Activated naive CD8-positive, alpha-beta T cell treated with anti-CD3 and anti-CD28 coated beads, Interleukin-2, amount 10 ng/mL, durations not matched to agents 7 days and 5 days (primary cell): ENCODE measurements at regions not wholly inside any gene's neighbourhood (a gene's known extent, or its start where the extent isn't known, plus 50 kb on each side); places are given as distances from the start of the nearest gene placed in this dataset. TPM values are rescaled to one million over a fixed set of nuclear protein-coding genes. Genes with fewer than 3 reads are reported as not detected.

ENCODE experiments used
- ATAC-seq: fragments of 150-1000 bp; cut with Tn5 transposase; one replicate; pipeline ENCODE4 v1.10.0; 2021; ENCODE audit warnings: low read depth, moderate library complexity
- POLR2A ChIA-PET: fragments of 350-600 bp; sonication (Branson Sonifier 250); formaldehyde crosslinking; loops from one replicate; lab custom pipeline; 2021; ENCODE audit warnings: antibody characterized with exemption; lab: Charles Lee
- DNase-seq: peaks from one replicate; pipeline ENCODE4 v3.0.0; 2021
- H3K27ac Mint-ChIP-seq: one replicate; pipeline ENCODE4 v1.8.0; 2022; ENCODE audit warnings: mild to moderate bottlenecking, mixed read lengths
- H3K27me3 Mint-ChIP-seq: one replicate; pipeline ENCODE4 v1.8.0; 2022; ENCODE audit warnings: mild to moderate bottlenecking, moderate library complexity, mixed read lengths
- H3K36me3 Mint-ChIP-seq: one replicate; pipeline ENCODE4 v1.8.0; 2021; ENCODE audit warnings: mild to moderate bottlenecking, mixed read lengths
- H3K4me1 Mint-ChIP-seq: one replicate; pipeline ENCODE4 v1.8.0; 2021; ENCODE audit warnings: mixed read lengths
- H3K4me3 Mint-ChIP-seq: one replicate; pipeline ENCODE4 v1.8.0; 2022; ENCODE audit warnings: mild to moderate bottlenecking, moderate library complexity, mixed read lengths
- H3K9me3 Mint-ChIP-seq: one replicate; pipeline ENCODE4 v1.8.0; 2021; ENCODE audit warnings: mixed read lengths
- microRNA-seq: library from miRNA; unstranded; fragments of <30 nt; microRNA quantifications from one replicate; pipeline ENCODE4 v1.2.0, GENCODE V29; 2022

DNA sequence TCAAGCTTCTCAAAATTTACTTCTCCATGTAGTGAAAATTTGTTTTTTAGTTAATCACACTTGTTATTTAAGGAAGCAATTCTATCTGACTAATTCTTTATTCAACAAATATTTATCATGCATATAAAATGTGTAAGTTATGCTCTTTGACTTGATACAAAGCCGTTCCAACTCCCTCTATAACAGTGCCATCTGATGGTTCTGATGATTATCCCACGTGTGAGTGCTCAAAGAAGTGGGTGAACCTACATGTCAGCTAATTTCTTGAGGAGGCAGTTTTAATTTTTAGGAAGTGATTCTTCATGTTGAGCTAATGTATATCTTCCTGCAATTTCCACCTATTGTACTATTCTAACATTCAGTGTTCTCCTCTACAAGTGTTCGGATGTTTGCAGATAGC is 88.8 kb upstream of the BRINP1 start:
- H3K4me3 Mint-ChIP-seq = no peak overlapping the region
- no peaks in the 10 kb centered on the region for H3K36me3 Mint-ChIP-seq
- H3K9me3 Mint-ChIP-seq = peaks cover 1% of the 10 kb centered on the region
- no peaks in the 10 kb centered on the region for H3K4me1 Mint-ChIP-seq
- no peak for DNase-seq
- no peak for ATAC-seq
- POLR2A ChIA-PET = no interaction called here
- H3K27me3 Mint-ChIP-seq = no peaks in the 10 kb centered on the region
- no peak overlapping the region for H3K27ac Mint-ChIP-seq

DNA sequence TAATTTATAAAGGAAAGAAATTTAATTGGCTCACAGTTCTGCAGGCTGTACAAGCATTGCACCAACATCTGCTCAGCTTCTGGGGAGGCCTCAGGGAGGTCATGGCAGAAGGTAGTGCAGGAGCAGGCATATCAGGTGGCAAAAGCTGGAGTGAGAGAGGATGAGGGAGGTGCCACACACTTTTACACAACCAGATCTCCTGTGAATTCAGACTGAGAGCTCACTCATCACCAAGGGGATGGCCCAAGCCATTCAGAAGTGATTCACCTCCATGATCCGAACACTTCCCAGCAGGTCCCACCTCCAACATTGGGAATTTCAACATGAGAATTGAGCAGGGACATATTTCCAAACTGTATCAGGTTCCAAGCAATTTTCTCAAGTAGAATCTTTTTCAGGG is 84.7 kb upstream of the BRINP1 start:
- ATAC-seq = no peak
- POLR2A ChIA-PET = no interaction called here
- Mint-ChIP-seq H3K4me1 (no peaks in the 10 kb centered on the region), H3K27ac (no peak overlapping the region), H3K27me3 (no peaks in the 10 kb centered on the region), H3K4me3 (no peak overlapping the region), H3K36me3 (no peaks in the 10 kb centered on the region), H3K9me3 (peaks cover 1% of the 10 kb centered on the region)
- no peak for DNase-seq

DNA sequence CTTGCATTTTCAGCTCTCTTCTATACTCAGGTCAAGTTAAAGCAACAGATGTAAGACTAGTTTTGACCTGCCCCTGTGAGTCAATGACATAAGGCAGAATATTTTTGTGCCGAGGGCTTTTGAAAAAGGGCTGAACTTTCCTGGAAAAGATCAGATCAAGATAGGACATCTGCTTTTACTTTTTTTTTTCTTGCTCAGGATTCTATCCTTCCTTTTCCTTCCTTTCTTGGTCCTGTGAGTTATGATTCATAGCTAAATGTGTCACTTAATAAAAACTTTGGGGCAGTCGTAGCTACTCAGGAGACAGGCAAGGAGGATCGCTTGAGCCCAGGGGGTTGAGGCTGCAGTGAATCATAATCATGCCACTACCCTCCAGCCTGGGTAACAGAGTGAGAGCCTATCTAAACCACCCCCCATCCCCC is 84.3 kb upstream of the BRINP1 start:
- ATAC-seq = no peak
- H3K36me3 Mint-ChIP-seq = no peaks in the 10 kb centered on the region
- POLR2A ChIA-PET = no interaction called here
- H3K4me3 Mint-ChIP-seq = no peak overlapping the region
- H3K27ac Mint-ChIP-seq = no peak overlapping the region
- no peaks in the 10 kb centered on the region for H3K4me1 Mint-ChIP-seq
- DNase-seq = no peak
- peaks cover 1% of the 10 kb centered on the region for H3K9me3 Mint-ChIP-seq
- no peaks in the 10 kb centered on the region for H3K27me3 Mint-ChIP-seq

DNA sequence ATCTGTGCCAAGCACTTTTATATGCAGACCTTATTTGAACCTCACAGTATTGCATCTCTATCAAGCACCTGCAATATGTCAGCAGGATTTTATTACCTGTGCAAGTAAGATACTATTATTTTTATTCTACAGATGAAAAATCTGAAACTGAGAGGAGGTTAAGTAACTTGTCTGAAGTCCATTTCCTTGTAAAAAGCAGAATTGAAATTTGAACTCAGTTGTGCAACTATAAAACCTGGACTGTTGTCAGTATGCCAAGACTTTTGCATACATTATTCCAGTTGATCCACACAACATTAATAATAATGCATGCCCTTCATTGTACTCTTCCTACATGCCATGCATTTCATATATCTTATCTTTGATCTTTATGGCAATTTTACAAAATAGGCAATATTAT is 82.2 kb upstream of the BRINP1 start:
- Mint-ChIP-seq H3K4me1 (no peaks in the 10 kb centered on the region), H3K4me3 (no peak overlapping the region), H3K27me3 (no peaks in the 10 kb centered on the region), H3K27ac (no peak overlapping the region), H3K36me3 (no peaks in the 10 kb centered on the region), H3K9me3 (peaks cover 1% of the 10 kb centered on the region)
- POLR2A ChIA-PET = no interaction called here
- ATAC-seq = no peak
- DNase-seq = no peak

DNA sequence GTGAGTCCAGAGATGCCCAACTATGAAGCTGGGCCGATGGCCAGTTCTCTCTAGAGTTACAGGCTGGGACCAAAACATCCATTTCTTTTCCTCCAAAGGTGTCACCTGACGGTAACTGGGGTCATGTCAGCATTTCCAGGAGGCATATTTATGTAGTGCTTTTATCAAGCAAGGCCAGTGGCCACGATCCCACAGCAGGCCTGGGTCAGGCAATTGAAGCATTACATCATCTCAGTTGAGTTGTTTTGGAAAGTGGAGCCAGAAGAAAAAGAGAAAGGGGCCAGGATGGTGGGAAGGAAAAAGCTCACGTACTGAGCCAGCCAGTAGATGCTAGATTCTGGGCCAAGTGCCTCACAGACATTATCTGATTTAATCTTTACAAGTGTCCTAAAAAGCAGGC is 73.9 kb upstream of the BRINP1 start:
- DNase-seq (no peak), ATAC-seq (no peak)
- POLR2A ChIA-PET = no interaction called here
- no peaks in the 10 kb centered on the region for H3K4me1 Mint-ChIP-seq
- no peaks in the 10 kb centered on the region for H3K36me3 Mint-ChIP-seq
- H3K27me3 Mint-ChIP-seq = no peaks in the 10 kb centered on the region
- no peak overlapping the region for H3K27ac Mint-ChIP-seq
- no peaks in the 10 kb centered on the region for H3K9me3 Mint-ChIP-seq
- H3K4me3 Mint-ChIP-seq = no peak overlapping the region

DNA sequence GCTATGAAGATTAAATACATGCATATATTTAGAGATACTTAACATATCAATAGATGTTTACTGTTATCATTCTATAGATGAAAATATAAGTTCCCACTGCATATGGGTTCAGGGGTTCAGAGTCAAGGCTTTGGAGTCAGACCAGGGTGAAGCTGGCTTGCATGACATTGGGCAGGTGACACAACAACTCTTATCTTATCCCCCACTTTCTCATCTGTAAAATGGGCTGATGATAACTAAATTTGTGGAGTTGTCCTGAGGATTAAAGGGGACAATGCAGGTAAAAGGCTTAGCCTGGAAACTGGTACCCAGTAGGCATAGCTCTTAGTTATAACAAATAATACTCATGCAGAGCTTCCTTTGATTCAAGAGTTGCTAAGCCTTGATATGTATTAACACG is 72.6 kb upstream of the BRINP1 start:
- H3K36me3 Mint-ChIP-seq = no peaks in the 10 kb centered on the region
- H3K27me3 Mint-ChIP-seq = no peaks in the 10 kb centered on the region
- POLR2A ChIA-PET = no interaction called here
- DNase-seq = no peak
- no peak for ATAC-seq
- H3K9me3 Mint-ChIP-seq = no peaks in the 10 kb centered on the region
- H3K4me1 Mint-ChIP-seq = no peaks in the 10 kb centered on the region
- no peak overlapping the region for H3K4me3 Mint-ChIP-seq
- H3K27ac Mint-ChIP-seq = no peak overlapping the region

DNA sequence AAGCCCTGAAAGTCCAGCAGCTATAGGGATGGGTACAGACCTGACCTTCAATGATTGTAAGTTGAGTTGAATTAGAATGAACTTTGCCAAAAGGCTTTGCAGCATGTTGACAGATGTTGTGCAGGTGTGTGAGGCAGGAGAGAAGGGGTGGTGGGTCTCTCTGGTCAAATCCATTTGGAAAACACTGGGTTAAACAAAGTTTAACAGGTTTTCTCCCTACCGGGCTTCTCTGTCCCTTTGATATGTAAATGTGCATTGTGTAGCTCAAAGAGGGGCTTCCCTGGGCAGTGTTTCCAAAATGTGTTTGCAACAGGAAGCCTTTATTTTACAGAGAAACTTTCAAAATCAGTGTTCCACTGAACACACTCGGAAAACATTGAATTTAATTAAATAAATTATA is 72.1 kb upstream of the BRINP1 start:
- Mint-ChIP-seq H3K4me1 (no peaks in the 10 kb centered on the region), H3K9me3 (no peaks in the 10 kb centered on the region), H3K4me3 (no peak overlapping the region), H3K36me3 (no peaks in the 10 kb centered on the region), H3K27ac (no peak overlapping the region), H3K27me3 (no peaks in the 10 kb centered on the region)
- POLR2A ChIA-PET = no interaction called here
- DNase-seq (no peak), ATAC-seq (no peak)

DNA sequence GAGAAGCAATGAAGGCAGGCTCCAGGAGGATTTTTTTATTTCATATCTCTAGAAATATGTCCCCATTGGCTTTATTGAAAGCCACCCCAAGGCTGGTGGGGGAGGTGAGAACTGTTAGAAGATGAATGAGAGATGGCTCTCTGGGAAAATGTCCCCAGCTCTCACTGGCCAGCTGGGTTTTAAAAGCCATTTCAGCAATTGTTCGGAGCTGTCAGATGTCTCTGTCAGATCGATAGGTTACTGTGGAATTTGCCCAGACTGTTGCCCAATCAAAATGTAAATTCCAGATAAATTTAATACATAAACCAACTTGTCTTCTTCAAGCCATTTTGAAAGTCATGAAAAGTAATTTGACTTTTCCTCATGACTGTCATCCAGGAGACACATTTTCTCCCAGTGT is 67.0 kb upstream of the BRINP1 start:
- DNase-seq = no peak
- POLR2A ChIA-PET = no interaction called here
- no peak overlapping the region for H3K27ac Mint-ChIP-seq
- no peak for ATAC-seq
- no peaks in the 10 kb centered on the region for H3K27me3 Mint-ChIP-seq
- H3K4me3 Mint-ChIP-seq = no peak overlapping the region
- H3K4me1 Mint-ChIP-seq = no peaks in the 10 kb centered on the region
- H3K36me3 Mint-ChIP-seq = no peaks in the 10 kb centered on the region
- no peaks in the 10 kb centered on the region for H3K9me3 Mint-ChIP-seq

DNA sequence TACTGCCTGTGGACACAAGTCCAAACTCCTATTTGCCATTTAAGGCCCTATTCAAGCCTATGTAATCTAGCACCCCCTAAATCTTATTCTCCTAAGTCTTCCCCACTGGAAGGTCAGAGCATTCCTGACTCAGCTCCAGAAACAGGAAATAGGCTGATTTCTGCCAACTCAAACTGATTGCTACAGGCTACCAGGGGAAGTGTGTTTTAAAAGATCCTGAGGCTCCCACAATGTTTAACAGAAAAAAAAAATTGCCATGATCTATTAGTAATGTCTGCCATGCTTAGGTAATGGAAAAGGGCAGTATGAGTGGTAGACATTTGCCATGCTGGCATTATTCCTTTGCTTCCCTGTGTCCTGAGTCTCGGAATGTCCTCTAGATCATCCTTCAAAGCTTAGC is 65.8 kb upstream of the BRINP1 start:
- DNase-seq (no peak), ATAC-seq (no peak)
- Mint-ChIP-seq H3K27ac (no peak overlapping the region), H3K27me3 (no peaks in the 10 kb centered on the region), H3K4me1 (no peaks in the 10 kb centered on the region), H3K4me3 (no peak overlapping the region), H3K9me3 (no peaks in the 10 kb centered on the region), H3K36me3 (no peaks in the 10 kb centered on the region)
- POLR2A ChIA-PET = no interaction called here

DNA sequence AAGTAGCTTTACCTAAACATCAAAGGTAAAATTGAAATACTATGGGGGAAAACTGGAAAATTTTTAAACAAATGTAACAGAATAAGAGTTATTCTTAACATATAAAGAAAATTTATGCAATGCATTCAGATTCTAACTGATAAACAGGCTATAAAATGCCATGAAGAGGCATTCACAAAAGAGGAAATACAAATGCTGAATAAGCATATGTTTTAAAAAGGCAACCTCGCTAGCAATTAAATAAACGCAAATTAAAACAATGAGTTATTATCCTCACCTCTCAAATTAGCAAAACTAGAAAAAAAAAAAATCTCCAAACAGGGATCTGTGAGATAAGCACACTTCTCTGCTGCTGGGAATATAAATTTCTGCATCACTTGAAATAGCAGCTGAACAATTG is 63.2 kb upstream of the BRINP1 start:
- H3K36me3 Mint-ChIP-seq = no peaks in the 10 kb centered on the region
- H3K4me3 Mint-ChIP-seq = no peak overlapping the region
- POLR2A ChIA-PET = no interaction called here
- no peaks in the 10 kb centered on the region for H3K4me1 Mint-ChIP-seq
- DNase-seq (no peak), ATAC-seq (no peak)
- H3K27me3 Mint-ChIP-seq = no peaks in the 10 kb centered on the region
- no peaks in the 10 kb centered on the region for H3K9me3 Mint-ChIP-seq
- no peak overlapping the region for H3K27ac Mint-ChIP-seq

DNA sequence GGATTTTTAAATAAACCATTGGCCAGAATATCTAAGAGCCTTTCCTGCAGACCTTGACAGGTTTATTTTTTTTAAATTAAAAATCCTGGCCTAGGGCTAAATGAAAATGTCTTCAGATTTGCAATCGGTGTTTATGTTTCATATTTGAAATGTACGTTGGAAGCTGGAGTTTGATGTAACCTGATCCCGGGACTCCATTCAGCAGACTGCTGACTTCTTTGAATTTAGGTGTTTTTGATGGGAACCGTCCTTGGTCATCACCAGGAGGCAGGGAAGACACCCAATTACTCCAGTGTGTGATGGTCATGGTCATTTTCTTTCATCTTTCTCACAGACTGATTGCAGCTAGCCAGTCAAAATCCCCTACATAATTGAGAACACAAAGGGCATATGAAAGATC is 60.1 kb upstream of the BRINP1 start:
- Mint-ChIP-seq H3K27ac (no peak overlapping the region), H3K4me3 (no peak overlapping the region), H3K27me3 (no peaks in the 10 kb centered on the region), H3K4me1 (no peaks in the 10 kb centered on the region), H3K36me3 (no peaks in the 10 kb centered on the region), H3K9me3 (no peaks in the 10 kb centered on the region)
- POLR2A ChIA-PET = no interaction called here
- no peak for DNase-seq
- no peak for ATAC-seq

DNA sequence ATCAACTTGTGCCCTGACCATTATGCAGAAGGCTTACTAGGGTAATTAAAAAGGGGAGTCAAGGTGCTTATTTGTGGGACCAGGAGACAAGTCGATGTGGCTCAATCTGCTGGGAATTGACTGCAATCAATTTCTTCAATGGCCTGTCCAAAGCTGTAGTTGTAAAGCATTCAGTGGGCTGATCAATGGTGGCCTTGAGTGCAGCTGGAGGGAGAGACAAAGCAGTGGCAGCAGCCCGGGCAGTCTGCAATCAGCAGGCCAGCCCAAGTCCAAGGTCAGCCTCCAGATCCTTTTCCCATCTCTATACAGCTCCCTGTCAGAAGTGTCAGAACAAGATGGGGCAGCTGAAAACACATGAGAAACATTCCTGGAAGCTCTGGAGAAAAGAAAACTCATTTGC is 51.0 kb upstream of the BRINP1 start:
- no peak overlapping the region for H3K27ac Mint-ChIP-seq
- H3K36me3 Mint-ChIP-seq = no peaks in the 10 kb centered on the region
- H3K27me3 Mint-ChIP-seq = no peaks in the 10 kb centered on the region
- ATAC-seq (no peak), DNase-seq (no peak)
- H3K4me1 Mint-ChIP-seq = no peaks in the 10 kb centered on the region
- POLR2A ChIA-PET = no interaction called here
- peaks cover 2% of the 10 kb centered on the region for H3K9me3 Mint-ChIP-seq
- H3K4me3 Mint-ChIP-seq = no peak overlapping the region

Small RNA genes lying in the stretch of these regions (microRNA-seq; reads per million reads assigned to microRNA genes)
- gene MIR147A = not detected
